ENCODE measurements at regions not wholly inside any gene's neighbourhood (a gene's known extent, or its start where the extent isn't known, plus 50 kb on each side); places are given as distances from the start of the nearest gene placed in this dataset.

- no peak for DNase-seq
Observed at GRCh38 chr22:22144858-22145257, 99.7 kb upstream of the VPREB1 start.

GRCh38 chr22:22143448-22143847 is 101.1 kb upstream of the VPREB1 start:
- DNase-seq: no peak

- DNase-seq: no peak
Observed at GRCh38 chr22:22142661-22143060, 101.9 kb upstream of the VPREB1 start.

GRCh38 chr22:22141771-22142591 is 102.6 kb upstream of the VPREB1 start:
- no peak for DNase-seq

GRCh38 chr22:22141031-22141430 is 103.6 kb upstream of the VPREB1 start:
- DNase-seq: no peak

- DNase-seq: no peak
Observed at GRCh38 chr22:22139364-22139763, 105.2 kb upstream of the VPREB1 start.

- no peak for DNase-seq
Observed at GRCh38 chr22:22138915-22139314, 105.7 kb upstream of the VPREB1 start.

- DNase-seq: no peak
Observed at GRCh38 chr22:22137891-22138290, 106.7 kb upstream of the VPREB1 start.

GRCh38 chr22:22133910-22134309 is 110.7 kb upstream of the VPREB1 start:
- no peak for DNase-seq

- no peak for DNase-seq
Observed at GRCh38 chr22:22130953-22131608, 113.5 kb upstream of the VPREB1 start.

- no peak for DNase-seq
Observed at GRCh38 chr22:22129387-22129786, 115.2 kb upstream of the VPREB1 start.

GRCh38 chr22:22128440-22128839 is 116.1 kb upstream of the VPREB1 start:
- DNase-seq: no peak

GRCh38 chr22:22127100-22127499 is 117.5 kb upstream of the VPREB1 start:
- DNase-seq: no peak

GRCh38 chr22:22125579-22126468 is 118.8 kb upstream of the VPREB1 start:
- DNase-seq: no peak

GRCh38 chr22:22125028-22125578 is 119.5 kb upstream of the VPREB1 start:
- no peak for DNase-seq

GRCh38 chr22:22124374-22124773 is 120.2 kb upstream of the VPREB1 start:
- no peak for DNase-seq

GRCh38 chr22:22123960-22124278 is 120.7 kb upstream of the VPREB1 start:
- DNase-seq: no peak

- DNase-seq: no peak
Observed at GRCh38 chr22:22123118-22123959, 121.2 kb upstream of the VPREB1 start.

GRCh38 chr22:22122348-22123117 is 122.1 kb upstream of the VPREB1 start:
- DNase-seq: no peak

GRCh38 chr22:22121445-22121844 is 123.1 kb upstream of the VPREB1 start:
- DNase-seq: no peak

- DNase-seq: no peak
Observed at GRCh38 chr22:22120160-22120559, 124.4 kb upstream of the VPREB1 start.

GRCh38 chr22:22118987-22119386 is 125.6 kb upstream of the VPREB1 start:
- no peak for DNase-seq
